ENCODE measurements at regions not wholly inside any gene's neighbourhood (a gene's known extent, or its start where the extent isn't known, plus 50 kb on each side); places are given as distances from the start of the nearest gene placed in this dataset.

DNA sequence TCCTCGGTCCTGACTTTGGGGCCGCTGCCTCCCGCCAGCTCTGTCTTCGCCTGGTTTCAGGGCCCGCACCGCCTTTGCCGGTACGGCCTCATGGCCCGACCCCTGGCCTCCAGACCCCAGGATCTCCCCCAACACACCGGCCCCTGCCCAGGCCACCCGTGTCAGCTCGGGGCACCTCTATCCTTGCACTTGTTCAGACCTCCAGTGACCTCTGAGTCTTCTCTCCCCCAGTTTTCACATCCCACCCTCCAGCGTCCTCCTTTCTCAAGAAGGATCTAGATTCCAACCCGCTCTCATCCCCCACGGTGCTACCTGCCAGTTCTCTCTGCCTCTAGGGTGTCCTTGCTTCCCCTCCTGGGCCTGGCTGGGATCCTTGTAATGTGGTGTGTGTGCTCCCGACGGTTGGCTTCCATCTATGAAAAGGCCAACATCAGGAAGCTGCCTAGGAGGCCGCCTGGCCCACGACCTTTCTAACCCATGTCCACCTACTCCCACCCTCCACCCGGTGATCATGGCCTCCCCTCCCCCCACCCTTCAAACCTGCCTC, 61.1 kb downstream of the SPATA31C2 start:
- H3K4me3 ChIP-seq = peak overlapping the region; percentile 58
- DNase-seq (ENCODE audit: low spot score in 2 of 2) = no peak
- H3K27ac ChIP-seq = no peak overlapping the region
- peaks cover 17% of the 10 kb centered on the region for H3K4me1 ChIP-seq
- WGBS = 65% methylated on average over 11 of the region's 20 CpGs
- H3K36me3 ChIP-seq = no peaks in the 10 kb centered on the region
- TF ChIP-seq, protein P1, sequence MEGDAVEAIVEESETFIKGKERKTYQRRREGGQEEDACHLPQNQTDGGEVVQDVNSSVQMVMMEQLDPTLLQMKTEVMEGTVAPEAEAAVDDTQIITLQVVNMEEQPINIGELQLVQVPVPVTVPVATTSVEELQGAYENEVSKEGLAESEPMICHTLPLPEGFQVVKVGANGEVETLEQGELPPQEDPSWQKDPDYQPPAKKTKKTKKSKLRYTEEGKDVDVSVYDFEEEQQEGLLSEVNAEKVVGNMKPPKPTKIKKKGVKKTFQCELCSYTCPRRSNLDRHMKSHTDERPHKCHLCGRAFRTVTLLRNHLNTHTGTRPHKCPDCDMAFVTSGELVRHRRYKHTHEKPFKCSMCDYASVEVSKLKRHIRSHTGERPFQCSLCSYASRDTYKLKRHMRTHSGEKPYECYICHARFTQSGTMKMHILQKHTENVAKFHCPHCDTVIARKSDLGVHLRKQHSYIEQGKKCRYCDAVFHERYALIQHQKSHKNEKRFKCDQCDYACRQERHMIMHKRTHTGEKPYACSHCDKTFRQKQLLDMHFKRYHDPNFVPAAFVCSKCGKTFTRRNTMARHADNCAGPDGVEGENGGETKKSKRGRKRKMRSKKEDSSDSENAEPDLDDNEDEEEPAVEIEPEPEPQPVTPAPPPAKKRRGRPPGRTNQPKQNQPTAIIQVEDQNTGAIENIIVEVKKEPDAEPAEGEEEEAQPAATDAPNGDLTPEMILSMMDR (IDR thresholded peaks at IDR 0.05) = no peak
- TF ChIP-seq POLR2AphosphoS5 (IDR thresholded peaks at IDR 0.05) (no peak), EP300 (IDR thresholded peaks at IDR 0.05) (no peak), POLR2A (IDR thresholded peaks at IDR 0.05) (no peak)
- H3K27me3 ChIP-seq = peaks cover 5% of the 10 kb centered on the region
- H3K9me3 ChIP-seq = no peaks in the 10 kb centered on the region

DNA sequence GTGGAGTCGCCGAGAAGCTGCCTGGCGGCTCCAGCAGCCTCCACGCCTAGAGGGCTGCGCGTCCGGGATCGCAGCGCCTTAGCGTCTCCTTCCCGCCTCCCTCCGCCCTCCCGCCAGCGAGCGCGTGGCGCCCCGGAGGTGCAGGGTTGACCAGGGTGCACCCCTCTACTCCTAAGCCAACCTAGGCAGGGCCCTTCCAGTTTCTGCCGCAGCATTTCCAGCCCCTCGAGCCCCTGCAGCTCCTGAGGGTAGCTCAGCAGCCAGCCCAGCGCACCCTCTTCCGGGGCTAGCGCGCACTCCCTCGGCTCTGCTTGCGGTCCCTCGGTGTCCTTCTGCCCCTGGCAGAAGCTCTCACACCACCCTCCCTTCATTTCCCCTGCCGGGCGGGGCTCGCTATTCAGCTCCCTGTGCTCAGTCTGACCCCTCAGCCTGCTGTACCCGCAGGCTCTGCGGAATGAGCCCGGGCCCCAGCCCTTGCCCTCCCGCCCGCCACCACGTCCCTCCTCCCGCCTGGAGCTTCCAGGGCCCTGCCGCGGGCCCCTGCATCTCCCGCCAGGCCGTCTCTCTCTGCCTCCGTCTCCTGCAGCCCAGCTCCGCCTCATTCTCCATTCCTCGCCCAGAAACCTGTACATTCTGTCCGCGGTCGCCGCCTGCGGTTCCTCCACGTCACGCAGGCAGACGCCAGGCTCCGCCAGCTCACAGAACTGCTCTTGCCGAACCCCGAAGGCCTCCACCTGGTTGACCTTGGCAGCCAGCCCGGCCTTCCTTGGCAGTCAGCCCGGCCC, 61.8 kb downstream of the SPATA31C2 start:
- peaks cover 5% of the 10 kb centered on the region for H3K27me3 ChIP-seq
- H3K27ac ChIP-seq = peak overlapping the region; percentile 71
- H3K9me3 ChIP-seq = no peaks in the 10 kb centered on the region
- peaks cover 17% of the 10 kb centered on the region for H3K4me1 ChIP-seq
- DNase-seq (ENCODE audit: low spot score in 2 of 2) = peak; percentile 75 to 80
- WGBS = under 1% methylated on average over 35 of the region's 57 CpGs
- H3K4me3 ChIP-seq = peak overlapping the region; percentile 58
- TF ChIP-seq POLR2AphosphoS5 (IDR thresholded peaks at IDR 0.05) (no peak), EP300 (IDR thresholded peaks at IDR 0.05) (no peak), POLR2A (IDR thresholded peaks at IDR 0.05) (no peak)
- TF ChIP-seq, protein P1 (IDR thresholded peaks at IDR 0.05) = peak in 1 of 2 donors; percentile 14
- H3K36me3 ChIP-seq = no peaks in the 10 kb centered on the region

DNA sequence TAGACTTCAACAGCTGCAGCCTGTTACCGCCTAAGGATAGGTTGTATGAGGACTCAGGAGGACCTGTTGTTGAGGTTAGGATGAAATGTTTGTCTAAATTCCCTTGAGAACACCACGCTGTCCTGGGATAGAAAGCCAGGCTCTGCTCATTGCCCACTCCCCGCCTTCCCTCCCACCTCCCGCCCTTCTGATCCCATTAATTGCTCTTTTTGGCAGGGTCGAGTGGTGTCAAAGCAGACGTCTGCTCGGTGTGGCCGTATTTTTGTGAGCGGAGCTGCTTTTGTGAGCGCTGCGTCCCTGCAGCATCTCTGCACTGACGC, 62.3 kb downstream of the SPATA31C2 start:
- Histone ChIP-seq H3K4me1 (peaks cover 17% of the 10 kb centered on the region), H3K4me3 (peak overlapping the region; percentile 58), H3K36me3 (no peaks in the 10 kb centered on the region), H3K27me3 (peaks cover 5% of the 10 kb centered on the region), H3K9me3 (no peaks in the 10 kb centered on the region), H3K27ac (peak overlapping the region; percentile 71)
- 2% methylated on average over 12 of the region's 12 CpGs for WGBS
- no peak for DNase-seq (ENCODE audit: low spot score in 2 of 2)
- no peak for TF ChIP-seq POLR2AphosphoS5 (IDR thresholded peaks at IDR 0.05)
- TF ChIP-seq, protein P1 (IDR thresholded peaks at IDR 0.05) = no peak
- TF ChIP-seq POLR2A (IDR thresholded peaks at IDR 0.05) = no peak
- no peak for TF ChIP-seq EP300 (IDR thresholded peaks at IDR 0.05)

- no peak overlapping the region for H3K27ac ChIP-seq
- no peak for DNase-seq (ENCODE audit: low spot score in 2 of 2)
Observed at GRCh38 chr9:88075506-88075905, 62.8 kb downstream of the SPATA31C2 start.

GRCh38 chr9:88074931-88075330, 63.3 kb downstream of the SPATA31C2 start:
- H3K4me1 ChIP-seq = peaks cover 17% of the 10 kb centered on the region
- no peaks in the 10 kb centered on the region for H3K36me3 ChIP-seq
- no peaks in the 10 kb centered on the region for H3K9me3 ChIP-seq
- DNase-seq (ENCODE audit: low spot score in 2 of 2) = no peak
- 97% methylated on average over 5 of the region's 5 CpGs for WGBS
- no peak overlapping the region for H3K27ac ChIP-seq
- no peak overlapping the region for H3K4me3 ChIP-seq
- no peak for TF ChIP-seq EP300 (IDR thresholded peaks at IDR 0.05)
- TF ChIP-seq, protein P1 (IDR thresholded peaks at IDR 0.05) = no peak
- no peak for TF ChIP-seq POLR2A (IDR thresholded peaks at IDR 0.05)
- no peak for TF ChIP-seq POLR2AphosphoS5 (IDR thresholded peaks at IDR 0.05)
- H3K27me3 ChIP-seq = peaks cover 5% of the 10 kb centered on the region

More at GRCh38 chr9:88075506-88075905, 62.8 kb downstream of the SPATA31C2 start:
- Histone ChIP-seq H3K4me1 (peaks cover 17% of the 10 kb centered on the region), H3K4me3 (no peak overlapping the region), H3K9me3 (no peaks in the 10 kb centered on the region), H3K27me3 (peaks cover 5% of the 10 kb centered on the region), H3K36me3 (no peaks in the 10 kb centered on the region)
- WGBS = 47% methylated on average over 3 of the region's 3 CpGs
- TF ChIP-seq EP300 (IDR thresholded peaks at IDR 0.05) (no peak), POLR2A (IDR thresholded peaks at IDR 0.05) (no peak), POLR2AphosphoS5 (IDR thresholded peaks at IDR 0.05) (no peak)
- TF ChIP-seq, protein P1 (IDR thresholded peaks at IDR 0.05) = no peak
